HG02759 (cell line): ENCODE measurements at regions not wholly inside any gene's neighbourhood (a gene's known extent, or its start where the extent isn't known, plus 50 kb on each side); places are given as distances from the start of the nearest gene placed in this dataset.
"Not testable (repeated sequence)": the region's sequence is repeated elsewhere in the genome, so short reads cannot be mapped to it uniquely, and the experiment has no call there.

Source experiments
- ATAC-seq: cut with Tn5 transposase; IDR thresholded peaks from one replicate; pipeline ENCODE4 v1.9.1; 2021; ENCODE audit warnings: mild to moderate bottlenecking, moderate library complexity; ENCODE audit not compliant: unreplicated experiment

- no peak for ATAC-seq
These were observed 438.9 kb upstream of the ZP4 start for GRCh38 chr1:238329671-238330070.

- not testable (repeated sequence) for ATAC-seq
These were observed 436.3 kb upstream of the ZP4 start for GRCh38 chr1:238327033-238327432.

GRCh38 chr1:238326479-238326878 lies 435.8 kb upstream of the ZP4 start:
- ATAC-seq = not testable (repeated sequence)

- no peak for ATAC-seq
These were observed 433.6 kb upstream of the ZP4 start for GRCh38 chr1:238324211-238324864.

DNA sequence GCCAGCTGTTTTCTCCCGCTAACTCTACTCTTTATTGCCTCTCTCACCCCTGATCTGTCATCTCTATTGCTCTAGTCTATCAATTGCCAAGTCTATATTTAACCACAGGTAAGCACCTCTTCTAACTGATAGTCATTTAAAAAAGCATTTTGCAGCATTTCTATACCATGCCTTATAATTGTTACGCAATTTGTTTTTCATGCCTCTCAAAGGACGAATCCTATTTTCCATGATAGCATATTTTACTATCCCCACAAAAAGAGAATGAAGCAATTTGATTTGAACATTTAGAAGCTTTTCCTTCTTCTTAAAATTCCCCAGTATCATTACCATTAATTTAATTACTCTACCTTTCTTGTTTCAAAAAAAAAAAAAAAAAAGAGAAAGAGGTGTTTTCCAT lies 432.8 kb upstream of the ZP4 start:
- no peak for ATAC-seq

DNA sequence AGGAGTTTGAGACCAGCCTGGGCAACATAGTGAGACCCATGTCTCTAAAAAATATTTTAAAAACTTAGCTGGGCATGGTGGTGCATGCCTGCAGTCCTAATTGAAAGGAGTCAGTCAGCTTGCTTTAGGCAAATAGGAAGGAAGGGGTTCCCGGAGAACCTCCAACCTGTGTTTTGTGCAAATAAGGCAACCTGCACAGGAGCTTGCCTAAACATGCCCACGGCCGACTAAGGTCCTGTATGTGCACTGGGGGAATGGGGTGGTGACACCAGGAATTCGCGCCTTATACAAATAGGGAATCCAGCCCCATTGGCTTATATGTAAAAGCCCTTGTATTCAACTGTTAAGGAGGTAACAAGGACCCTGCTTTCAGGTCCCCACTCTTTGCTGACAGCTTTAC lies 429.2 kb upstream of the ZP4 start:
- no peak for ATAC-seq

DNA sequence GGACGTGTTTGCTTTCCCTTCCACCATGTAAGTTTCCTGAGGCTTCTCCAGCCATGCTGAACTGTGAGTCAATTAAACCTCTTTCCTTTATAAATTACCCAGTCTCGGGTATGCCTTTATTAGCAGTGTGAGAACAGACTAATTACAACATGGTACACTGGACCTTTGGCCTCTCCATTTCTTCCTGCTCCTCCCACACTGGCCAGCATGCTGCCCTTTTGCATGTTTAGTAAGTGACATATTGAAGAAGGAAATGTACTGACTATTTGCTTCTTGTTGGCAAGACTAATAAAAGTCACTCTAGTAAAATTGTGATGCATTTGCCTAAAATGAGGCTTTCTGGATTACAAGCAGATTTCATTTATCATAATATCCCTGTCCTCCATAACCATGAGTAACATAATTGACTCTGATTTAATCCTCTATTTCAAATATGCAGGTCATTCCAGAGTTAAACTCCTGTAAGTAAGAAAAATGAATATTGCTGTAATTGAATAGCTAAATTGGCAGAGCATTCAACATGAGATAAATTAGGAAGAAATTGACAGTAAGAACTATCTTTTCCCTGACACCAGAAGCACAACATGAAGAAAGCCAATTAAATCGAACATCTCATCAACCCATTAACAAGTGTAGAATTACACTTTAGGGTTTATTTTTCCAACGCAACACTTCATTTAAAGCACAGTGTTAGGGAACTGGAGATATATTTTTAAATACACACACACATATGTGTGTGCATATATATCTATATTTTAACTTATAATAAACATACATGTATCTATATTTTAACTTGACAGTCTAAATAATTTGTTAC lies 427.8 kb upstream of the ZP4 start:
- no peak for ATAC-seq

GRCh38 chr1:238312969-238313368 lies 422.2 kb upstream of the ZP4 start:
- no peak for ATAC-seq

- ATAC-seq = no peak
These were observed 415.7 kb upstream of the ZP4 start for GRCh38 chr1:238306411-238306810.

DNA sequence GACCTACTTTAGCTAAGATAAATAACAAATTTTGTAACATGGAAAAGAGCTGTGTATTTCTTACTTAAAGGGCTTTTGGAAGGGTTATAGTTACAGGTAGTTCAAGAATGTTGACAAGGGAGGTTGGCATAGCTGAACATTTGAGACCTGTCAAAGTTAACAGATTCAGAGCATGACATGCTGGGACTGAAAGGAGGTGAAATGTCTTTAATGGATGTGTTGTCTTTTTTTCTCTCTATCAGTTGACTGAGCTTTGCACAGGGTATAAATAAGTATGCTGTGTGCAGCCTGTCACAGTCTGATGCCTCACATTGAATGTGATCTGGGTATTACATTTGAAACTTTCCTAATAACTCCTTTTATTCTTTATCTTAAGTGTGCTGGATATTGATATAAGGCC lies 411.9 kb upstream of the ZP4 start:
- ATAC-seq = no peak

DNA sequence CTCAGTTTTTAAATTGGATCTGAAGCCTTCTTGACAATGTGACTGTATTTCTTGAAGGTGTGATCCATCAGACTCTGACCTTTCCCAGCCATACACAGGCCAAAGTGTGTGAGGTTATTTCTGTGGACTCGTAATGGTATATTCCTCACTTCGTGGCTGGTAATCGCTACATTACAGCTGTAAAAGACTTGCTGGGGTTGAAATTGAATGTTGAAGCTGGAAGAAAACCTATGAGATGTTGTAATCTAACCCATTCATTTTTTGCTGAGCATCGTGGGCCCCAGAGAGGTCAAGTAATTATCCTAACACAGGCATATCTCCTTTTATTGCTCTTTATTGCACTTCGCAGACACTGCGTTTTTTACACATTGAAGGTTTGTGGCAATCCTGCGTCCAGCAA lies 405.6 kb upstream of the ZP4 start:
- ATAC-seq = no peak

DNA sequence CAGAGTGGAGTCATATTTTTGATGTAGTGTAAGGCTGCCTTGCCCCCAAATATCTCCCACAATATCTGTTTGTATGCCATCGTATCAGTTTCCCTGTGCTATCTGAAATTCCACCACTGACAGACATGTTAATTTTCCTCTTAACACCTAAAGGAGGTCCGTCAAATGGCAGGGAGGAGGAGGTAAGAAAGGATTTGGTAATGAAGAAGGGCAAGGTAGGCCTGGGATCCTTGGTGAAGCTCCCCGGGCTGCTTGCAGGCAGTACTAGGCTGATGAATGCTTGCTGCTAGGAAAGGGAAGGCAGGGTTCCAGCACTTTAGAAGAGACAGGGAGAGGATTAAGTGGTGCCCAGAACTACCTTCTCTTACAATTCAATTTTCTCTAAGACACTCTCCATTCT lies 402.4 kb upstream of the ZP4 start:
- no peak for ATAC-seq

DNA sequence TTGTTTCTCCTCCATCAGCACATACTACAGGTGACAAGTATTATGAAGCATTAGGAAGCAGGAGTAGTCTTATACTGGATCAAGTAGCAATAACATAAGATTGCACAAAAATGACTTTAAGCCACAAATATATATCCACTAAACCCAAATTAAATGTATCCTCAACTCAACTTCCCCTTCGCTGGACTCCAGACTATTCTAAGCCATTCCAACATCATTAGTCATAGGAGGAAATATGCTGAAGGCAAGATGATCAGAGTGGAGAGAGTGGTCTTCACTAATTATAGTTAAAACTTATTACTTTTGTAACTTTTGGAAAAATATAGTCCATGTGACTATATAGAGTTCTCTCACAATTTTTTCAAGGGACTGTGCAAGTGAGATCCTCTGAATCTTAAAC lies 390.7 kb upstream of the ZP4 start:
- ATAC-seq = no peak

GRCh38 chr1:238279694-238280380 lies 389.1 kb upstream of the ZP4 start:
- ATAC-seq = no peak

- no peak for ATAC-seq
These were observed 381.4 kb upstream of the ZP4 start for GRCh38 chr1:238272145-238272544.

DNA sequence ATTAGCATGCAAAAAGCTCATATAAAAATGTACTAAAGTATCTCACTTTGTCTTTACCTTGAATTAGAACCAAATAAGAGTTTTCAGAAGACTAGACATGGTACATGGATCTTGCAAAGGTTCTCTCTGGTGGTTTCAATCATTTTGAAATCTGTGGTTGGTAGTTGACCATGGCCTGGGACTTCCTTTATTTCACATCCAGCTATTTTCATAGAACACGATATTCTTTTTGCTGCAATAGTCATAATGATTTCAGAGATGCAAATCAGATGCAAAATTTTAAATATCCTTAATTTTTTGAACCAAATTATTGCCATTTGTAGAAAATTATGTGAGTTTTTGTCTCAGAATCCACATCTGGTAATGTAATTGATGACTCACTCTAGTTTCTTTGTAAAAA lies 375.1 kb upstream of the ZP4 start:
- no peak for ATAC-seq

- no peak for ATAC-seq
These were observed 374.2 kb upstream of the ZP4 start for GRCh38 chr1:238264951-238265350.

- ATAC-seq = no peak
These were observed 367.8 kb upstream of the ZP4 start for GRCh38 chr1:238258510-238258909.

DNA sequence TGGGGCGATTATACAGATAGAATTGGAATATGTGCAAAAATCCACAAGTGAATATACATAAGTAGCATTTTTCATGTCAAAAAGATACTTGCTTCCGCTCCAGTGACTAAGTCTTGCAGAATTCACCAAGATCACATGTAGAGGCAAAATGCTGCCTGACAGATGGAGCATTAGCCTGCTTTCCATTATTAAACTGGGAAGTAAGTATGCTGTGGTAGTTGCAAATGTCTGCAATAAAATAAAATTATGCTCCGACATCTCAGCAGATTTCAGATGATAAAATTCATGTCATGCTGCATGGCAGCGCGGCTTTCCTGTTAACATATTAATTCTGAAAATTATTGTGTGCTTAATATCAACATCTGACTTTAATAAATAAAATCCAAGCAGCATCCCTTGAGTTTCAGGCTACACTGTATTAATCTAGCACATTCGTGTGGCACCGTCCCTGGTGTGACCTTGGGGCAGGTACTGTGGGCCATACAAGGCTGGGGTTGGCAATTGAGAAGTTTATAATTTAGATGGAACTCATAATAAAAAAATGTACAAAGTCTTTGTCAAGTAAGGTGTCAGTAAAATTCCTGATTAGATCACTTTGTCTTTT lies 366.4 kb upstream of the ZP4 start:
- ATAC-seq = no peak

DNA sequence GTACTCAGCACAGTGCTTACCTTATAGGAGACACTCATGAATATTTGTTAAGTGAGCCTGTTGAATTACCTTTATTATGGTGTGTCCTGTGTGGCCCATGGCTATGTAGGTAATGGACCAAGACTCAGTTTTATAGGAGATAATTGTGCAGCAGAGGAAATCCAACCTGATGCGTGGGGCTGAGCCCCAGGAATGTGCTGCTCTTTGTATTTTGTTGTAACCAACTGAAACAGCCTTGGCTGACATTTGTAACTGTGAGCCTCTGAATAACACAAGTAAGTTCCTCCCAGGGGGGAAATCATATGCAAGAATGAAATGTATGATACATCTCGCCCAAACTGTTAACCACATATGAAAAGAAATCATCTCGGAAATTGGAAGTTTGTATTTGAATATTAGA lies 364.2 kb upstream of the ZP4 start:
- no peak for ATAC-seq

- peak; percentile 87 for ATAC-seq
These were observed 361.5 kb upstream of the ZP4 start for GRCh38 chr1:238252033-238252802.
